ENCODE measurements at regions not wholly inside any gene's neighbourhood (a gene's known extent, or its start where the extent isn't known, plus 50 kb on each side); places are given as distances from the start of the nearest gene placed in this dataset.

DNA sequence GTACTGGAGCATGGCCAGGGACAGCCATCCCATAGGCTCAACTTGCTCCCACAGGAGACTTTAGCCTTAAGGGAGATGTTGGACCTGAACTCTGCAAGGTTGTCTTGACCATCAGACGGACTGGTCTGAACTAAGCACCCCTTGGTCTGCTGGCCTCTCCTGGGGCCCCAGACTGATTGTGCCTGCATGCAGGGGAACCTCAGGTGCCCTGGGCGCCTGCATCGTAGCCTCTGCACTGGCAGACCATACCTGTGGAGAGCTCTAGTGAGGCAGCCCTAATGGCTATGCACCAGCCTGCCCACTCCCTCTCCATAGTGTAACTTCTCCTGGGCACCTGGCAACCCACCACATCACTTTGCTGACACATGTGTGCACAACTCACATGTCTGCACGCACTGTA lies 395.6 kb downstream of the ZPLD1 start:
- Mint-ChIP-seq H3K27ac (no peak overlapping the region), H3K4me3 (no peak overlapping the region), H3K36me3 (ENCODE audit: low read depth) (no peaks in the 10 kb centered on the region), H3K4me1 (ENCODE audit: low read depth) (no peaks in the 10 kb centered on the region), H3K27me3 (no peaks in the 10 kb centered on the region), H3K9me3 (no peaks in the 10 kb centered on the region)
- H3K27ac ChIP-seq (ENCODE audit: low read depth in 1 of 2, low read length in 2 of 2): no peak overlapping the region
- ATAC-seq (ENCODE audit: poor library complexity): no peak
- intact Hi-C loops (cut with DNase I, micrococcal nuclease): no loop called here
- ChIA-PET POLR2A (no interaction called here), CTCF (no interaction called here)
- H3K27me3 ChIP-seq (ENCODE audit: control insufficient read depth in 1 of 2, insufficient read depth in 2 of 2, low read length in 2 of 2): no peaks in the 10 kb centered on the region
- no peaks in the 10 kb centered on the region for H3K36me3 ChIP-seq (ENCODE audit: insufficient read depth, low read length)
- no peaks in the 10 kb centered on the region for H3K4me1 ChIP-seq (ENCODE audit: insufficient read depth, low read length)
- peaks cover 0 to 8% of the 10 kb centered on the region in 2 experiments for H3K9me3 ChIP-seq (ENCODE audit: control insufficient read depth in 1 of 2, insufficient read depth in 1 of 2, low read length in 2 of 2)
- no peak for DNase-seq
- no peak overlapping the region for H3K4me3 ChIP-seq (ENCODE audit: low read length)
- TF ChIP-seq, protein P1, sequence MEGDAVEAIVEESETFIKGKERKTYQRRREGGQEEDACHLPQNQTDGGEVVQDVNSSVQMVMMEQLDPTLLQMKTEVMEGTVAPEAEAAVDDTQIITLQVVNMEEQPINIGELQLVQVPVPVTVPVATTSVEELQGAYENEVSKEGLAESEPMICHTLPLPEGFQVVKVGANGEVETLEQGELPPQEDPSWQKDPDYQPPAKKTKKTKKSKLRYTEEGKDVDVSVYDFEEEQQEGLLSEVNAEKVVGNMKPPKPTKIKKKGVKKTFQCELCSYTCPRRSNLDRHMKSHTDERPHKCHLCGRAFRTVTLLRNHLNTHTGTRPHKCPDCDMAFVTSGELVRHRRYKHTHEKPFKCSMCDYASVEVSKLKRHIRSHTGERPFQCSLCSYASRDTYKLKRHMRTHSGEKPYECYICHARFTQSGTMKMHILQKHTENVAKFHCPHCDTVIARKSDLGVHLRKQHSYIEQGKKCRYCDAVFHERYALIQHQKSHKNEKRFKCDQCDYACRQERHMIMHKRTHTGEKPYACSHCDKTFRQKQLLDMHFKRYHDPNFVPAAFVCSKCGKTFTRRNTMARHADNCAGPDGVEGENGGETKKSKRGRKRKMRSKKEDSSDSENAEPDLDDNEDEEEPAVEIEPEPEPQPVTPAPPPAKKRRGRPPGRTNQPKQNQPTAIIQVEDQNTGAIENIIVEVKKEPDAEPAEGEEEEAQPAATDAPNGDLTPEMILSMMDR (IDR thresholded peaks at IDR 0.05): no peak

DNA sequence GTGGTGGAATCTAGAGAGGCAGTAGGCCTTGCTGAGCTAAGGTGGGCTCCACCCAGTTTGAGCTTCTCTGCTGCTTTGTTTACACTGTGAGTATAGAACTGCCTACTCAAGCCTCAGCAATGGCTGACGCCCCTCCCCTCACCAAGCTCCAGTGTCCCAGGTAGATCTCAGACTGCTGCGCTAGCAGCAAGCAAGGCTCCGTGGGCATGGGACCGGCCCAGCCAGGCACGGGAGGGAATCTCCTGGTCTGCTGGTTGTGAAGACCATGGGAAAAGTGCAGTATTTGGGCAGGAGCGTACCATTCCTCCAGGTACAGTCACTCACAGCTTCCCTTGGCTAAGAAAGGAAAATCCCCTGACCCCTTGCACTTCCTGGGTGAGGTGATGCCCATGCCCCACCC lies 407.1 kb downstream of the ZPLD1 start:
- peaks cover 0 to 5% of the 10 kb centered on the region in 2 experiments for H3K9me3 ChIP-seq (ENCODE audit: control insufficient read depth in 1 of 2, insufficient read depth in 1 of 2, low read length in 2 of 2)
- Mint-ChIP-seq H3K4me3 (no peak overlapping the region), H3K36me3 (ENCODE audit: low read depth) (no peaks in the 10 kb centered on the region), H3K27me3 (no peaks in the 10 kb centered on the region), H3K9me3 (peaks cover 14% of the 10 kb centered on the region), H3K27ac (no peak overlapping the region), H3K4me1 (ENCODE audit: low read depth) (no peaks in the 10 kb centered on the region)
- intact Hi-C loops (cut with DNase I, micrococcal nuclease): no loop called here
- H3K36me3 ChIP-seq (ENCODE audit: insufficient read depth, low read length): no peaks in the 10 kb centered on the region
- TF ChIP-seq, protein P1 (IDR thresholded peaks at IDR 0.05): no peak
- H3K4me1 ChIP-seq (ENCODE audit: insufficient read depth, low read length): no peaks in the 10 kb centered on the region
- no peaks in the 10 kb centered on the region for H3K27me3 ChIP-seq (ENCODE audit: control insufficient read depth in 1 of 2, insufficient read depth in 2 of 2, low read length in 2 of 2)
- ChIA-PET POLR2A (no interaction called here), CTCF (no interaction called here)
- no peak overlapping the region for H3K27ac ChIP-seq (ENCODE audit: low read depth in 1 of 2, low read length in 2 of 2)
- no peak overlapping the region for H3K4me3 ChIP-seq (ENCODE audit: low read length)
- ATAC-seq (ENCODE audit: poor library complexity) (no peak), DNase-seq (no peak)

DNA sequence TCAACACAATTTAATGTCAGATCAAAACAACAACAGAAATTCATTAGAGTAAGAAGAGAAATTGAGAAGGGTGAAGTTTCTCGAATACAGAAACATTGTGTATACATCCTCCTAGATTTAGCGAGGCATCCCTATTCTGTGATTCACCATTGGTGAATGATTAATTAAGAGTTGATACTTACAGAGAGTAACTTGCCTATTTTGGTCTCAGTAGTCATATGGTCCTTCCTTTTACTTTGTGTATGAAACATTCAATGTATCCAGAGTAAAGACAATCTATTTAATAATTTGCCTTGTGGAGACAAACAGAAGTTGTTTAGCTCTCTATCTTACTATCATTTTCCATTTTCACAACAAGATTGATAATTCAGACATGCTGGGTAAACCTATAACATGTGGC lies 432.0 kb downstream of the ZPLD1 start:
- Mint-ChIP-seq H3K4me3 (no peak overlapping the region), H3K4me1 (ENCODE audit: low read depth) (no peaks in the 10 kb centered on the region), H3K27ac (no peak overlapping the region), H3K36me3 (ENCODE audit: low read depth) (no peaks in the 10 kb centered on the region), H3K9me3 (no peaks in the 10 kb centered on the region), H3K27me3 (no peaks in the 10 kb centered on the region)
- intact Hi-C loops (cut with DNase I, micrococcal nuclease): no loop called here
- H3K27ac ChIP-seq (ENCODE audit: low read depth in 1 of 2, low read length in 2 of 2): no peak overlapping the region
- no peak for ATAC-seq (ENCODE audit: poor library complexity)
- no peak overlapping the region for H3K4me3 ChIP-seq (ENCODE audit: low read length)
- TF ChIP-seq, protein P1 (IDR thresholded peaks at IDR 0.05): no peak
- no peaks in the 10 kb centered on the region for H3K27me3 ChIP-seq (ENCODE audit: control insufficient read depth in 1 of 2, insufficient read depth in 2 of 2, low read length in 2 of 2)
- DNase-seq: no peak
- H3K9me3 ChIP-seq (ENCODE audit: control insufficient read depth in 1 of 2, insufficient read depth in 1 of 2, low read length in 2 of 2): no peaks in the 10 kb centered on the region
- ChIA-PET POLR2A (no interaction called here), CTCF (no interaction called here)
- H3K4me1 ChIP-seq (ENCODE audit: insufficient read depth, low read length): no peaks in the 10 kb centered on the region
- H3K36me3 ChIP-seq (ENCODE audit: insufficient read depth, low read length): no peaks in the 10 kb centered on the region
